ENCODE measurements at regions not wholly inside any gene's neighbourhood (a gene's known extent, or its start where the extent isn't known, plus 50 kb on each side); places are given as distances from the start of the nearest gene placed in this dataset.

GRCh38 chr22:49372111-49372529, 455.6 kb downstream of the BRD1 start:
- no TSS peak for BruUV-seq (replicated peaks)
- in situ Hi-C loops (cut with MboI; ENCODE audit: low sequenced_read_pairs) (no loop called here), intact Hi-C loops (cut with micrococcal nuclease) (no loop called here)

More at GRCh38 chr22:49372111-49372529, 455.6 kb downstream of the BRD1 start:
- no peak overlapping the region for H4K5ac ChIP-seq (ENCODE audit: low read depth, low read length)
- H2BK5ac ChIP-seq (ENCODE audit: low read depth, low read length, poor library complexity, severe bottlenecking), result no peak overlapping the region
- H3K4me1 ChIP-seq (ENCODE audit: control insufficient read depth, insufficient read depth, low read length), result no peaks in the 10 kb centered on the region
- H3K36me3 ChIP-seq (ENCODE audit: control insufficient read depth, insufficient read depth, low read length), result no peaks in the 10 kb centered on the region
- ChIA-PET CTCF (no interaction called here), POLR2A (ENCODE audit: unreplicated experiment) (no interaction called here)
- no peak overlapping the region for H3K9ac ChIP-seq (ENCODE audit: low read depth, low read length)
- 66% methylated on average over 8 of the region's 17 CpGs; no CpG with 5 or more reads in 1 of the 2 experiments for WGBS, 2 experiments (ENCODE audit: extremely low coverage in 2 of 2, insufficient read length in 1 of 2)
- ATAC-seq (ENCODE audit: low read depth) (no peak), DNase-seq (no peak)
- H2AK9ac ChIP-seq (replicated peaks; ENCODE audit: low read depth, low read length, poor library complexity), result no peak overlapping the region
- no peak overlapping the region for H3K14ac ChIP-seq (replicated peaks; ENCODE audit: low read depth, low read length)
- dilution Hi-C loops (cut with HindIII; ENCODE audit: low sequenced_read_pairs, unreplicated experiment), result no loop called here
- no peak overlapping the region for H3K23ac ChIP-seq (ENCODE audit: low read depth, low read length)
- no peaks in the 10 kb centered on the region for H4K20me1 ChIP-seq (ENCODE audit: insufficient read depth, low read length)
- H4K91ac ChIP-seq (ENCODE audit: insufficient read depth, low read depth, low read length), result no peak overlapping the region
- H3K4me2 ChIP-seq (ENCODE audit: low read depth, low read length), result no peak overlapping the region
- no peak overlapping the region for H2BK20ac ChIP-seq (ENCODE audit: low read depth, low read length)
- H2BK120ac ChIP-seq (ENCODE audit: low read depth, low read length), result no peak overlapping the region
- no peak overlapping the region for H3K4ac ChIP-seq (ENCODE audit: low read depth, low read length)
- peaks cover 60% of the 10 kb centered on the region for H3K9me3 ChIP-seq (ENCODE audit: control insufficient read depth, insufficient read depth, low read length)
- TF ChIP-seq CTCF (conservative IDR thresholded peaks at IDR 0.05; ENCODE audit: low read depth, low read length) (no peak), RCOR1 (IDR thresholded peaks at IDR 0.05; ENCODE audit: insufficient replicate concordance, low read length) (no peak), MXI1 (IDR thresholded peaks at IDR 0.05; ENCODE audit: borderline replicate concordance, low read depth, low read length) (no peak), RAD21 (IDR thresholded peaks at IDR 0.05; ENCODE audit: low read length) (no peak), NFE2L2 (IDR thresholded peaks at IDR 0.05; ENCODE audit: low read depth, low read length) (no peak), SMC3 (IDR thresholded peaks at IDR 0.05; ENCODE audit: low read depth, low read length) (no peak), CEBPB (IDR thresholded peaks at IDR 0.05; ENCODE audit: low read depth, low read length) (no peak), MAZ (IDR thresholded peaks at IDR 0.05; ENCODE audit: borderline replicate concordance, low read depth, low read length) (no peak), ELK1 (IDR thresholded peaks at IDR 0.05; ENCODE audit: borderline replicate concordance, low read depth, low read length) (no peak), MAFK (IDR thresholded peaks at IDR 0.05; ENCODE audit: low read depth, low read length) (no peak), POLR2A (IDR thresholded peaks at IDR 0.05; ENCODE audit: low read depth, low read length) (no peak), FOS (IDR thresholded peaks at IDR 0.05; ENCODE audit: low read depth, low read length) (no peak)
- H3K4me3 ChIP-seq (ENCODE audit: insufficient read depth, low read depth, low read length), result no peak overlapping the region
- H3K27me3 ChIP-seq (ENCODE audit: control insufficient read depth, insufficient read depth, low read length), result no peaks in the 10 kb centered on the region
- no peak overlapping the region for H3K18ac ChIP-seq (ENCODE audit: low read depth, low read length)
- no peak overlapping the region for H2AK5ac ChIP-seq (ENCODE audit: low read depth, low read length)
- H2BK15ac ChIP-seq (ENCODE audit: low read depth, low read length), result no peak overlapping the region
- H3K9me1 ChIP-seq (ENCODE audit: insufficient read depth, low read length), result no peaks in the 10 kb centered on the region
- H3K27ac ChIP-seq (ENCODE audit: insufficient read depth, low read length), result no peak overlapping the region
- no peak overlapping the region for H2AFZ ChIP-seq (replicated peaks; ENCODE audit: low read length, poor library complexity)
- H3K56ac ChIP-seq (ENCODE audit: extremely low read depth, insufficient read depth, low read length), result no peak overlapping the region
- H3K79me1 ChIP-seq (ENCODE audit: low read depth in 1 of 2, low read length in 2 of 2), result no peaks in the 10 kb centered on the region
- H4K8ac ChIP-seq (ENCODE audit: low read depth in 2 of 2, low read length in 2 of 2), result no peak overlapping the region

Measured in IMR-90 (cell line).